ENCODE measurements at regions not wholly inside any gene's neighbourhood (a gene's known extent, or its start where the extent isn't known, plus 50 kb on each side); places are given as distances from the start of the nearest gene placed in this dataset.

GRCh38 chr14:83483063-83483462, 1949.4 kb upstream of the SEL1L start:
- TF ChIP-seq POLR2AphosphoS5 (IDR thresholded peaks at IDR 0.05; ENCODE audit: low read depth, low read length) = no peak
- no peak for TF ChIP-seq SIN3A (IDR thresholded peaks at IDR 0.05; ENCODE audit: borderline replicate concordance, insufficient read depth, low read length)
- TF ChIP-seq TAF1 (IDR thresholded peaks at IDR 0.05; ENCODE audit: borderline replicate concordance, insufficient read depth, low read length) = no peak
- TF ChIP-seq REST (IDR thresholded peaks at IDR 0.05; ENCODE audit: insufficient read depth in 1 of 2, low read depth in 2 of 2, low read length in 2 of 2) = no peak
- no peak for TF ChIP-seq FOXP2 (optimal IDR thresholded peaks at IDR 0.05; ENCODE audit: borderline replicate concordance, extremely low read depth, extremely low read length, insufficient read depth)
